GM03348 (cell line): ENCODE measurements at regions not wholly inside any gene's neighbourhood (a gene's known extent, or its start where the extent isn't known, plus 50 kb on each side); places are given as distances from the start of the nearest gene placed in this dataset.

Experiments
- DNase-seq: peaks from one replicate; pipeline ENCODE4 v3.0.0; 2012; ENCODE audit warnings: low spot score

DNA sequence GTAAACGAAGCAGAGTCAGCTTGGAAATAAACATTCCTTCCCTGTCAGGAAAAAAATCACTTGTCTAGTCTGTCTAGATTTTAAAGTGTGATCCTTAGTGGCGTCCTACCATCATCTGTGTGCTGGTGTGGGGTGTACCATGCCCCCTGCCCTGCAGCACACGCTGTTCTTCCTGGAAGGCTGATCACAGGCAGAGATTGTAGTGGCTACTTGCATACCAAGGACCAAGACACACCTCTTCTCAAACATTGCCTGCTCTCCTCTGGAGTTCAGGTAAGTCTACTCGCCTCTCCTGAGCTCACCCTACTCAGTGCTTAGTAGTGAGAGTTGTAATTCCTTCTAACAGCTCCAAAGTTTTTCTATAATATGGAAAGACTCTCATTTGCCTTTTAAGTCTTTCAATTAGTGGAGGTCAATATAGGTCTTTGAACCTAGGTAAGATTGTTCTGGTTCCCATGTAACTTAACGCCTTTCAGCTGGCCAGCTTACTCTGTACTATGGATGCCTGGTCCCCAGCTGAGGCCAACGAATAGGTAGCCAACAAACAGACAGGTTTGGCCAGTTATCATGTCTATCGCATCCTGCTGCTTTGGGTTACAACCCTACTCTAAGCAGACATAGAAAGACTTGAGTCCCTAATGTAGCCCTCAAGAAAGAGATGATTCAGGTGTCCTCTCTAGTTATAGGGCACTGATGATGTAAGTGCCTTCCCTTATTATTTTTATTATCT, 55.4 kb downstream of the XCL1 start:
- DNase-seq, result no peak

DNA sequence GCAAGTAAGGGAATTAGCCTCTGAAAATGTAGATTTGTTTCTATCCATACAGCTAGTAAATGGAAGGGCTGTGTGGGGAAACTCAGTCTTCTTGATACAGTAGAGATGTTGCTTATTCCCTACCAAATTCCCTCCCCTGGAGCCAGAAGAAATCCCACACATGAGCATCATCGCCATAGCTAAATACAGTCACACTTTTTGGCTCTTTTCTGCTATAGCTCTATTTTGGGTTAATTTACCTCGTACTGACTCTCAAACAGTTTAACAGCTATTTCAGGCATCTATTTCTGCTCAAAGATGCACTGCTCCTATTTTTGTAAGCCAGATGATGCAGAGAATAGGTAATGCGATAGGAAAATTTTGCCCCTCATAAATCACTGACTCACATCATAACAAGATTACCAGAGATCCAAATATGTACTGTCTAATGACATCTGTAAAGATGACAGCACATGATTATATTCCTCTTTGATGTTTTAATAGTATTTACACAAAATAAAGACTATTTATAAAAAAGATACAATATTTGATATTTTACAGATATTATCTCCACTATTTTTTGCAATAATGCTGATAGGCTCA, 58.6 kb downstream of the XCL1 start:
- DNase-seq, result no peak

DNA sequence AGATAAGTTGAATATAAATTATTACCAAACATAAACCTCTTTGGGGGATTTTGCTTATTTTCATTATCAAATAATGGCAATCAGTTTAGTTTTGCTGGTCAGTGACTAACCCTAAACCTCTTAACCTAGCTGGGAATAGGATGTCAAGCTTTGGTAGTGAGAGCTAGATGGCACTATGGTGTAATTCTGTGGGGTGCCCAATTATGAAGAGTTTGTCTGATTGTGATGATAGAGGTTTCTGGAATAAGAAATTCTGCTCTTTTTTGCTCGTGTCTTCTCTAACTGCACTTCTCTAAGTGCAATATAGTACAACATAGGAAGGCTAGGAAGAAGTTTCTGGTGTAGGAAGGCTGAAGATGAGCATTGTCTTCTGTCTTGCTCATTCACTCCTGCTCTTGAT, 59.8 kb downstream of the XCL1 start:
- DNase-seq, result peak; percentile 13

DNA sequence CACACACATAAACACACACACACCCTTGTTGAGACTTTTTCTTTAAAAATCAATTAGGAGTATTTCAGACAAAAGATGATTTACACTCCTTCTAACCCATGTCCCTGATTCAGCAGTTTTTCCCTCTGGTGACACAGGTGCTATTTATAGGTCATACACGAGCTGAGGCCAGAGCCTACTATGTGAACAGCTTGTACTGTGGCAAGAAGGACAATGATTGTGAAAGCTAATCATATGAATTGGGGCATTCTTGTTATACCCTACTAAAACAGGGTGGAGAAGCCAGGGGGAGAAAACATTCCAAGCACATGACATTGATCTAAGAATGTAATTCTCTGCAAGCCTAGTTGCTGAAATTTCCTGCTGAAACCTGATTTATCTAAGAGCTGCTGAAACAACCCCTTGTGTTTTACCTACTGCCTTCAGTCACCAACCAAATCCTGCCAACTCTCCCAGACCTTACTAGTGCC, 60.3 kb downstream of the XCL1 start:
- DNase-seq, result peak; percentile 65

DNA sequence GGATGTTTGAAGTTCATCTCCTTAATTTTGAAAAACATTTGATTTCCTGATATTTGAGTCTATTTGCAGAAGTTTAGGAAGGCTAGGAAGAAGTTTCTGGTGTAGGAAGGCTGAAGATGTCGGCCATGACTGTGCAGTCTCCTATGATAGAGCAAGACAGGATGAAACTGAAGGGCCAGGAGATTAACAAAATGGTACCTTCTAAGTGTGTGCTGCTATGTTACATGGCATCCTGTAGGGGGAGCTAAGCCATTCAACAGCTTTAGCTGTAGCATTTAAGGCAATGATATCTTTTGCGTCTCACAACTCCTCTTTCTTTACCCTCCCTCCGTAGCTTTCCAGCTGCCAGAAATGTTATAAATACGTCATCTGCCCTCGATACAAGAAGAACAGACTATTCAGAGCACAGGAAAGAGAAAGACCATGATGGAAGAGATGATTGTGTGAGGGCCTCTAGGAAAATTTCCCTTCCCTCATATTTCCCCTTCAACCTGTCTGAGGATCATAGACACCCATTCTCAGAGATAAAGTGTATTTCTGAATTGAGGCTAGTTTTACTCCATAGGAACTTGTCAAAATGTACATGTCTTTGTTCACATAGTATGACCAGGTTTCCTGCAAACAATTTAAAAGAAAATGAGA, 61.1 kb downstream of the XCL1 start:
- DNase-seq, result no peak

DNA sequence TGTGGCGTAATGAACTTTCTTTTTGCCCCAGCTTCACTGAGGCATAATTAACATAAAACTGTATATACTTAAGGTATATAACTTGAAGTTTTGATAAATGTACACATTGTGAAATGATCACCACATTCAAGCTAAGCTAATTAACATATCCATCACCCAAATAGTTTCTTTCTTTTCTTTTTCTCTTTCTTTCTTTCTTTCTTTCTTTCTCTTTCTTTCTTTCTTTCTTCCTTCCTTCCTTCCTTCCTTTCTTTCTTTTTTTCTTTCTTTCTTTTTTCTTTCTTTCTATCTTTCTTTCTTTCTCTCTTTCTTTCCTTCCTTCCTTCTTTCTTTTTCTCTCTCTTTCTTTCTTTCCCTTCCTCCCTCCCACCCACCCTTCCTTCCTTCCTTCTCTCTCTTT, 62.5 kb downstream of the XCL1 start:
- DNase-seq, result no peak

DNA sequence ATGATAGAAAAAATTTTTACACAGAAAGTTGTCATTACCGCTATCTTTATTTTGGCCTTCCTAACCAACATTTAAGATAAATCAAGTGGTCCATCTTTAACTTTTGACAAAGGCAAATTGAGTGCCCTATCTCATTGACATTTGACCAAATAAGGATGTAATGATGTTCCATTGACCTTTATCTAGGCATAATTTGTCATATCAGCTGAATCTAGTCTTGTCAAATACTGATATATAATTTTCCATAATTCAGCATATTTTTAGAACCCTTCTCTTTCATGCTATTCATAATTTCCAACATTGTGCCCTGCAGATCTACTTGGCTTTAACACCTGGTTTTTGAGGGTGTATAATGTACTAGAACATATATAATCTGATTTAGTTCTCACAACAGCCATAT, 63.8 kb downstream of the XCL1 start:
- no peak for DNase-seq

DNA sequence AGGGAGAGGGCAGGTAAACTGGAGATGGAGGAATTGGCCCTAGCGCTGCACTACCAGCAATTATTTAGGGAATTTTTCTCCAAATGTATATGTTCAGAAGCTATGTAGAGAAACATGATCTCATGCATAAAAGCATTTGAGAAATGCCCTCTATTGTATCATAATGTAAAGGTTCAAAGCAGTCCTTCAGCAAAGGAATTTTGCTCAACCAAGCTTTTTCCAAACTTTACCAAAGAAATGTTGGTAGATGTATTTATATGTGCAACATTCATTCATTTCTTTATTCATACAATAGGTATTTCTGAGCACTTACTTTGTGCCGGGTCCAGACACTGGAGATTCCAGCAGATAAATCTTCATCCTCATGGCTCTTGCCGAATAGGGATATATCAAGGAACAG, 64.4 kb downstream of the XCL1 start:
- DNase-seq, result no peak

DNA sequence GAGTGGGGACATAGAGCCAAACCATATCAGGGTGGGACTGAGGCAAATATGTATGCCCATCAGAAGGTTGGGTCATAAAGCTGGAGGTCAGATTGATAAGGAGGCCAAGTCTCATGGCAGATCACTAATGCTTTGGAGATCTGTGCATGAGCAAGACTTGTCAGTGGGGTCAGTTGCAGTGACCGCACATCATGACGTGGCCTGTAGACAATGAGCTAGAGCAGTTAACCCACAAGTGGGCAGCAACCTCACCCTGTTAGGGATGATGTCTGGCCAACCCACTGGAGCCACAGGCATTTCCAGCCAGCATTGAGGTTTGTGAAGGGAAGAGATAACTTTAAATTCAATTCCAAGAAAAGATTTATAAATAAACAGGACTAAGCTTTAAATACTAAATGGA, 66.7 kb downstream of the XCL1 start:
- peak; percentile 55 for DNase-seq
